ENCODE measurements at regions not wholly inside any gene's neighbourhood (a gene's known extent, or its start where the extent isn't known, plus 50 kb on each side); places are given as distances from the start of the nearest gene placed in this dataset.
"Not testable (repeated sequence)": the region's sequence is repeated elsewhere in the genome, so short reads cannot be mapped to it uniquely, and the experiment has no call there.

DNA sequence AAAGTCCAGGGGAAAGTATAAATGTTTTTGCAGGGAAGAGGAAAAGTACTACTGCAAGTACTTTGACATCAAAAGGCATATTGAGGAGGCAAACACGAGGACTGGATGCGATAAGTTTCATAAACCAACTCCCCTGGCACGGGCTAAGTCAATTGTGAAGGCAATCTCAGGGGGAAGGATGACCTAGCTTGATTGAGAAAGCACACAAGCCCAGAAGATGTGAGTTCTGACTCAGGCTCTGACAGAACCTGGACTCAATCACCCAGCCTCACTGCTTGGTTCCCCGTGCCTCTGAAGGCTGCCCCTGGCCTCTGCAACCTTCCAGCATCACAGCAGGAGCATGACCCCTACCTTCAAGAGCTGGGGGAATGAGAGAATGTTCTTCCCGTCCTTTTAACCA is 93.2 kb upstream of the ZNF438 start:
- no peak for DNase-seq (ENCODE audit: low read depth)

DNA sequence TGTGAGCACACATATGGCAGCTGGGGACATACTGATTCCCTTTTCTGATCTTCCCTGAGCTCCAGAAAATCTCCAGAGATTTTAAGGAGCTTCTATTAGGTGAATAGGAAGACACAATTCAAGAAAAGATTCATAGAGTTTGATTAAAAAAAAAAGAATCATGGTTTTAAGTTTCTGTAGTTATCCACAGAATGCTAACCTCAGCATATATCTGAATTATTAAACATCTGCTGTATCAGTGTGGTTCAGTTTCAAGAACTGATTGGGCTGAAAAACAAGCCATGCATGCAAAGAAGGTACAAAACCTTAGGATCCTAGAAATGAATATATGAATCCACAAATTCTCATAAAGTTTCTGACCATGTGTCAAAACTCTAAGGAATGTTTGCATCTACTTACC is 94.1 kb upstream of the ZNF438 start:
- no peak for DNase-seq (ENCODE audit: low read depth)

DNA sequence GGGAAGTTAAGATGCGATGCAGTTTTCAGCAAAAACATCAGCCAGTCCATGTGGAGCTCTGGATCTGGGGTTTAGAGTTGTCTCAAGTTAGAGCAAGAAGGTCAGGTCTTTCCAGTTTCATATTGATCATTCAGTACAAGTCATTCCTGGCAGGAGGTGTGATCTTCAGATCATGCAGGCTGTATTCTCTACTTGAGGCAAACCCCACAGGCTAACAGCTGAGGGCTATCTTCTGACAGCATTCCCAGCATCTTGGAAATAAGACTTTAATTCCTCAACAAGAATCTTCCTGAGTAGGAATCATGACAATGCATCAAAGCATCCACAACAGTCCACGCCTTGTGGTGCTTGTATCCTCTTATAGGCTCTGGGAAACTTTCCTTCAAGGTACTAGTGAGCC is 94.9 kb upstream of the ZNF438 start:
- DNase-seq (ENCODE audit: low read depth): no peak

DNA sequence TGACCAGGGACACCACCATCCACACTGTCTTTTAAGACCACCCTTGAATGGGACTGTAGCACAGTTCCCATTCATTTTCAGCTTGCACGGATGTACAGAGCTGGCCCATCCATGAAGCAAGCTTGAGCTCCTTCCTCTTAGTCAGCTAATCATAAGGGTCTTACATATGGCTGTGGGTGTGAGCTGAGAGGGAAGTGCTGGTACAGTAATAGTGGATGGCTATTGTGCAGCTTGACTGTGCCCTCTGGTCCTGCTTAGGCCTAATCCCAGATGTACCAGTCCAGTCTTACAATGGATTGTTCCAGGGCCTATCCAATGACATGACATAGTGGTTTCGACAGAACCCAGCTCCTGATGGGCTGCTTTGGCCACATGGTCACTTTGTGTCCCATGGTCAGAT is 96.9 kb upstream of the ZNF438 start:
- DNase-seq (ENCODE audit: low read depth): no peak

DNA sequence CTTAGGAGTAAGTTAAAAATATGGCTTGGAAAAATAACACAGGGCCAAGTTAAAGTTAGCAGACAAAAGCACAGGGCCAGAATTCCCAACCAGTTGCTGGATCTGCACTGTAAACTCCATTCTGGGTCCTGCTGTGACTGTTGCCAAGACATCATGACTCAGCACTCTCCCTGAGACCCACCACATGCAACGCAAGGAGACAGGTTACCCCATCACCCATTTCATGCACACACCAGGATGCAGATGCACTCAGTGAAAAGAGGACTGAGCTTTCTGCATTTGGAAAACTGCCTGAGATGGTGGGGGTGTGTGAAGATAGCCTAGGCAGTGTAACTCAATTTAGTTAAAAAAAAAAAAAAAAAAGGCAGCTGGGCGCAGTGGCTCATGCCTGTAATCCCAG is 97.6 kb upstream of the ZNF438 start:
- peak; percentile 48 for DNase-seq (ENCODE audit: low read depth)

DNA sequence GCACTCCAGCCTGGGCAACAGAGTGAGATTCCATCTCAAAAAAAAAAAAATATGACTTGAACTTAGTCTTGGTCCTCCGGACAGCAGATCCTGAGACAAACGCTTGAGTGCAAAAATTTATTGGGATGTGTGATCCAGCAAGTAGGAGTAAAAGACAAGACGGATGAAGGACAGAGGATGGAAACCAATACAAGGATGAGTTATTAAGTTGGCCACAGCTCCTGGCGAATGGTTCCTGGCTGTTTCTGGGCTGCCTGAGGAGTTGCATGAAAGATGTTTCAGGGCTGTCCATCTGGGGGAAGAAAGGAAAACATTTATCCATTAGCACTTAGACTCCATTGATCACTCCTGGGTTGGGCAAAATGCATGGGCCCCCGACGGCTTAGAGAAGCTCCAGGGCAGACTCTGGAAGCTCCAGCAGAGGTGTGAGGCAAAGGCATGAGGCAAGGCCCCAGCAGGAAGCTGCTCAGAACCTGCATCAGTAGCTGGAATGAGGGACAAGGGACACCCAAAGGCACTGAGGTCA is 98.3 kb upstream of the ZNF438 start:
- no peak for DNase-seq (ENCODE audit: low read depth)

DNA sequence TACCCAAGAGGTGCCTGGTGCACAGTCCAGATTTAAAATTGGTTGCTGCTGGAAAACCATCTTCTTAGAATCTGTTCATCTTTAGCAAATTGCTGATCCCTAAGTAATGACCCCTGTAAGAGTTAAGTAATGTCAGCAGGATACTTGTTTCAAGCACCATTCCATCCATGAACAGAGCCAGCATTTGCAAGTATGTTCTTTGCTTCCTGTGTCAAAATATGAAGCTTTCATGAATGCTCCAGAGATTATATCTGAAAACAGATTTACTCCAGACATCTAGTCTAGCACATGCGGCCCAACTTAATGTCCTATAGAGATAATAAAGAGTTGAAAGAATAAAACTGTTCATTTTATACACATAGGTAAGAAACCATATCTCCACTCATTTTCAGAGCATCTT is 98.7 kb upstream of the ZNF438 start:
- no peak for DNase-seq (ENCODE audit: low read depth)

DNA sequence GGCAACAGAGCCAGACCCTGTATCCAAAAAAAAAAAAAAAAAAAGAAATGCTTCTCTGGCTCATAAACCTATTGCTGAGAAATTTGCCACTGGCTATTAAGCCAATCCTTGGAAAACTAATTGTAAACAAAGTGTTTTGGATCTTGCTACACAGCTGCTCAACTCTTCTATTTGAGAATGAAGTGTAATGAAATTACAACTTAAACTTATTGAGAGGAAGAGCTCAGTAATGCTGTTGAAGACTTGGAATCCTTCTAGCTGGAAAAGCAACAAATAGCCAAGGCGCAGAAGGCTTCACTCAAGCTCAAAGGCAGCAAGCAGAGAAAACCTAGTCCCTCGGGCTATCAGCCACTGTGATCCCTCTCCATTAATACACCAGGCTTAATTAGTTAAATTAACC is 99.6 kb upstream of the ZNF438 start:
- DNase-seq (ENCODE audit: low read depth): no peak

DNA sequence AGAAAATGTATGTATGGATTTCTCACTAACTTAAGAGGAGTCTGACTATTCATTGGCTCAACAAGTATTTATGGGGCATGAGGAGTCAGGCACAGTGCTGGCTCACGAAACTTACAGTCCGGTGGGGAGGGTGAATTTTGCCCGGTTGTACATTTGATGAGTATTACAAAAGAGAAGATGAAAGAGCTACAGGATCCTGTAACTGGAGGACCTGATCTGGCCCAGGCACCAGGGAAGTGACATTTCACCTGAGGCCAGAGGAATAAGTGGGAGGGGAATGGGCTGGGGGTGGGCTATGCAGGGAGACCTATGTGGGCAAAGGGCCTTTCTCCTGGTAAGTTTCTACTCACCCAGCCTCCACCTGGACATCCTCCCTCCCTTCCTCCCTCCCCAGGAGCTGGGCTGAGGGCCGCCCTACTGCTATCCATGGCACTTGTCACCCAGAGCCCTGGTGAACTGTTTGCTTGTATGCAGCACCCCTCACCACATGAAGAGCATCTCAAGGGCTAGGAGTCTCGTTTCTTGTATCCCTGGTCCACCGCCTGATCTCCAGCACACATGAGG is 101.1 kb upstream of the ZNF438 start:
- no peak for DNase-seq (ENCODE audit: low read depth)

DNA sequence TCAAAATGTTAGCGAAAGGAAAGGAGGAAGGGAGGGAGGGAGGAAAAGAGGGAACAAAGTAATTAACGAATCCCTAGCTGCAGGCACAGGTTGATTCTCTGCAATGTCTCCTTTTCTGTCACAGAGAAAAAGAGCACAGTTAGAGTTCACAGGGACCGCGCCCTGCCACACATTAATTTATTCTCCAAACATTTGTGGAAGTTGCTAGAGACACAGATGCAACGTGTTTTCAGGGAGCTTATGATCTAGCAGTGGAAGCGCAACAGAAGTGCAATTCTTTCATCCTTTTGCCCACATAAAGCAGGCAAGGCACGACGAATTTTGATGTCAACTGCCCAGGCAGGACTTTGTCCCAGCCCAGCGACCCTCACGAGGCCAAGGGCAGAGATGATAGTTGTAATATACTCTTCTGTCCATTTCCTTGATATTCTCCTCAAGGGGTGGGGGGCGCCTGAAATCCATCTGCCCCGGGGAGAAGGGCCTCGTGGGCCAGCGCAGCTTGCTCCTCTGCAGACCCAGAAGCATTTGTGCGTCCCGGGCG is 101.7 kb upstream of the ZNF438 start:
- no peak for DNase-seq (ENCODE audit: low read depth)

DNA sequence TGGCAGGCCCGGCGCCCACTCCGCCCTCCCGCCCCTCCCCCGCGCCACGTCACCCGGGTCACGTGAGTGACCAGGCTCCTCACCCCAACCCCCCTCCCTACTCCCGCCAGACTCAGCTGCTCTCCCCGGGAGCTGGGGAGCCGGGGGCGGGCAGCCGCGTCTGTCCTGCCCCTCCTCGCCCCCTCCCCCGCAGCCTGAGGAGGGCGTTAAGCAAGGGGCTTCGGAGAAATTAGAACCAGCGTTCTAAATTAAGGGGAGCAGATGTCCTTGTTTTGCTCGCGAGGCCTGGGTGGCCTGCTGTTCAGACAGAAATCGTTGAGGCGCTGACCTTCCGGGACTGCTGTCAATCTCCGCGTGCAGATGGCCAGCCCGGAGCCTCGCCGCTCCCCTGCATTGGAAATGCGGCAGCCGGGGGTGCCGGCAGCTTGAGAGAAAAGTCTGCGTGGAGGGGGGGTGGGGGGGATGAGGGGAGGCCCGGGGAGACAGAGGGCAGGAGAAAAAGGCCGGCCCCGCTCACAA is 102.2 kb upstream of the ZNF438 start:
- DNase-seq (ENCODE audit: low read depth): peak; percentile 37

DNA sequence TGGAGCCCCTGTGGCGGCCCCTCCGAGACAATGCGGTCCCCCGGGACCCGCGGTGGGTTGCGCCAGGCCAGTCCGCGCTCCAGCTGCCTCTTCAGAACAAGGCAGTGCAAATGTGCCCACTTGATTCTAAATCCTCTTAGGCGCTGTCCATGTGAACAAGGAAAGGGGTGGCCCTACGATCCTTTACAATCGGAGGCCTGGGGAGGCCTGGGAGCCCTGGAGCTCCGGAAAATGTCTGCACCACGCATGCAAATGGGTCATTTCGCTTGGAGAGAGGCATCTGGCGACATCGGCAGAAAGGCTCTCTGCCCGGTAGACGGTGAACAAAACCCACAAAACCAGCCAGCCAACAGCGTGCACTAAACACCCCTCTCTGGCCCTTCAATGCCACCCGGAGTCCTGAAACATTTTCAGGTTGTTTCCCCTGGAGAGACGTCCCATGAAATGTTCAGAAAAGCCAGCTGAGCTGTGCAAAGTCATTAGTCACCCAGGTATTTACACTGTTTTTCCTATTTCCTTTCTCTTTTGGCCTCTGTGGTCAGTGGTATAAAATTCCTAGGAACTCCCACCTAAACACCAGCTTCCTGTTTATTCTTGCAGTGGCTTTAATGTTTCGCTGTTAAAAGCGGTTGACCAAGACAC is 102.8 kb upstream of the ZNF438 start:
- DNase-seq (ENCODE audit: low read depth): peak; percentile 88

DNA sequence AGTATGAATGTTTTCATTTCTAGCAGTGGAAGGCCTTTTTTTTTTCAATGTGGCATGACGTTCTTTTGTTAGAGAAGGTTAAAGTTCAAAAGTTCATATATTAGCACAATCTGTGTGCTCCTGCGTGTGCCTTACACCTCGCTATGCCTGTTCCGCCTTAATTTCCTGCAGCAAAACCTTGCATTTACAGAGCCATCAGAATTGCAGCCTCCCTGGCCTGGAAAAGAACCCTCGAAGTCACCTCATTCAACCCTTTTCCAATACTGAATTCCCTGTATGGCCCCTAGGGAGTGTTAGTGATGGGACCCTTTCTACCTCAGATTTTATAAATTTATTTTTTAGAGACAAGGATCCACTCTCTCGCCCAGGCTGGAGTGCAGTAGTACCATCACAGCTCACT is 103.5 kb upstream of the ZNF438 start:
- DNase-seq (ENCODE audit: low read depth): no peak

DNA sequence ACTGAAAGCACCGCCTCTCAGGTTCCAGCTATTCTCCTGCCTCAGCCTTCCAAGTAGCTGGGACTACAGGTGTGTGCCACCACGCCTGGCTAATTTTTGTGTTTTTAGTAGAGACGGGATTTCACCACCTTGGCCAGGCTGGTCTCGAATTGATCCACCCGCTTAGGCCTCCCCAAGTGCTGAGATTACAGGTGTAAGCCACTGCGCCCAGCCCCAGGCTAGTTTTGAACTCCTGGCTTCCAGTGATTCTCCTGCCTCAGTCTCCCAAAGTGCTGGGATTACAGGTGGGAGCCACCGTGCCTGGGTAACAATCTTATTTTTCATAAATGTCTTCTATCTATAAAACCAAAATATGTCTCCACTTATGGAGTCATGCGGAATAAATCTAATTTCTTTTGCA is 104.1 kb upstream of the ZNF438 start:
- not testable (repeated sequence) for DNase-seq (ENCODE audit: low read depth)

DNA sequence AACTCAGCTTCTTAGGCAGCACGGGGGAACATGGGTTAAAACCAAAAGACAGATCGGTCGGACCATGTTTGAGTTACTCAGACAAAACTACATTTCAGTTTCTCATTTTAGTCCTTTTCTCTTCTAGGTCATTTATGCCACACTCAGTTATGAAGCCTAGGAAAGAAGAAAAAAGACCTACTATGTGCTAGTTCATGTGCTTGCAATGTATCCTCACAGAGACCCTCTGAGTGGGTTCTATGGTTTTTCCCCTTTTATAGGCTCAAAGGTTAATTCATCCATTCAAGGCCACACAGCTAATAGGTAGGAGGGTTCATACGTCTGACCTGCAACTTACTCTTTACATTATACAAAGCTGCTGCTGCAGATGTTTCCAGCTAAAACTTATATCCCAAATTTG is 104.7 kb upstream of the ZNF438 start:
- no peak for DNase-seq (ENCODE audit: low read depth)

DNA sequence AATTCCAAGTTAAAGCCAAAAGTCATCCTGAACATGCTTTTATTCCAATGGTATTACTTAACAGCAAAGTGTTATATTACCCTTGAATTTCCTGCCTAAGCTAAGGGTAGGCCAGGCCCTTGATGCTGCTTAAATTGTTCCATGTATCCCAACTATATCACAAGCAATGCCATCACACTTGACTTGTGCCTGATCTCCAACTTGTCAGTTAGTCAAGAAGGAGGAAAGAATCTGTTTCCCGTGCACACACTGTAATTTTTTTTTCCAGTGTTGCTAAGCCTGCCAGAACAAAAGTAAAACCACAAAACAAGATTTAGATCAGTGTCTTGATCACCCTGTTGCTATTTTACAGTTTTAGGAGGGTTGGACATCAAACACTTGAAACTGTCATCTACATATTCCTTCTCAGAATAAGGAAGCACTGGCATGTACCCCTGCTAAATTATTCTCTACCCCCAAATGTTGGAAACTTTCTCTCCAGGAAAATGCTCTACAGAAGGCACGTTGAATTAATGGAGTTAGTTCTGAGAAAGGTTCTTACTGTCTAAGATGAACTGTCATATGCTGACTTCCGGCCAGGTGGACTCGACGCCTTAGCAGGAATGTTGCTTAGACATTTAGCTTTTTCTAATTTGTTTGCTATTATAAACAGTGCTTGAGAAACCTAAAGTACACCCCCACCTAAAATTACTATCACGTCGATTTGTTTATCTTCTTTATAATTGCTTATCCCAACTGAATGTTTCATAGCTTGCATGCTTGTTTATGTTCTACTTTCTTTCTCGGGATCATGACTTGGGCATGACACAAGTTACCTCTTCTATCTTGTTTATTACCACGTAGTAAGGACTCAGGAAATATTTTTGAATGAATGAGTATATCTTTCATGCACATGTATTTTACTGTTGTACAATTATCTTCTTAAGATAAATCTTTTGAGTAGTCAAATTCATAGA is 105.5 kb upstream of the ZNF438 start:
- DNase-seq (ENCODE audit: low read depth): peak; percentile 55

DNA sequence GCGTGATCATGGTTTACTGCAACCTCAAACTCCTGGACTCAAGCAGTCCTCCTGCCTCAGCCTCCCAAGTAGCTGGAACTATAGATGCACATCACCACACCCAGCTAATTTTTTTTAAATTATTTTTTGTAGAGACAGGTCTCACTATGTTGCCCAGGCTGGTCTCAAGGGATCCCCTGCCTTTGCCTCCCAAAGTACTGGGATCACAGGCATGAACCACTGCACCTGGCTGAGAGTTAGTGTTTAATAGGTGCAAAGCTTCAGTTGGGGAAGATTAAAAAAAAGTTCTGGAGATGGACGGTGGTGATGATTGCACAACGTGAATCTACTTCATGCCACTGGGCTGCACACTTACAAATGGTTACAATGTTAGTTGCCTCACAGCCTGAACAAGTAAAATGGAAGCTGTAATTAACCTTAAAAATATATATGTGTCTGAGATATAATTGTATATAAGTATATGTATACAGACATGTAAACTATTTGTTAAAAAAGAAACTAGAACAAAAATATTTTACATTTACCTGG is 106.4 kb upstream of the ZNF438 start:
- DNase-seq (ENCODE audit: low read depth): no peak

DNA sequence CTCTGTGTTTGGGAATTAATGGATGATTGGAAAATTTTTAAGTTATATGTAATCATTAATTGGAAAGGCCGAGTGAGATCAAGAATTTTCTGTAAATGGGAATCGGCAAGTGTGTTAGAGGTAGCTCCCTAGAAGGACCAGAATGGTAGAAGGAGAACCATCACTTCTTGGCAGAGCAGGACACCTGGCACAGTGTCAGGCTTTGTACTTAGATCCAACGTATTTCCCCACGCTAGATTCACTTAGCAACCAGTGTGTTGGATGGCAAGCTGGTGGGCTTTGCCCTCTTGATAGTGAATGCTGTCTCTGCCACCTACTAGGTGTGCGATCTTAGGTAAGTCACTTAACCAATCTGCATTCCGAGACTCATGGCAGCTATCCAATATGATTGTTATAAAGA is 107.8 kb upstream of the ZNF438 start:
- no peak for DNase-seq (ENCODE audit: low read depth)

DNA sequence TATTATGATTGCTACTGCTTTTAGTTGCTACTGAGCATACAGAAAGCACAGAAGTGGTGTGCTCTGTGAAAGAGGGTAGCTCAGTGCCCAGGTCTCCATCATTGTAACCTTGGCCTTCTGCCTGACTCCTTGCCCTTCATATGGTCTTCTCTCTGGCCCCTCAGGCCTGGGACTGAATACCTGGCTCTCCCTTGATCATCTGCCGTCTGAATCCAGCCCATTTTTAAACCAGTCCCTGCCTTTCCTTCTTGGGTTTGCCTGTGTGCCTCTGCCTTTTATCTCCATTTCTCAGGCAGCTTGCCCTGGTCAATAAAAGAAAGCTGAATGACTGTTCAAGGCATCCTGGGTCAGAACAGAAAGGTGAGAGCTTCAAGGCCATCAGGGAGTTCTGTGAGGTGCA is 109.1 kb upstream of the ZNF438 start:
- DNase-seq (ENCODE audit: low read depth): no peak

DNA sequence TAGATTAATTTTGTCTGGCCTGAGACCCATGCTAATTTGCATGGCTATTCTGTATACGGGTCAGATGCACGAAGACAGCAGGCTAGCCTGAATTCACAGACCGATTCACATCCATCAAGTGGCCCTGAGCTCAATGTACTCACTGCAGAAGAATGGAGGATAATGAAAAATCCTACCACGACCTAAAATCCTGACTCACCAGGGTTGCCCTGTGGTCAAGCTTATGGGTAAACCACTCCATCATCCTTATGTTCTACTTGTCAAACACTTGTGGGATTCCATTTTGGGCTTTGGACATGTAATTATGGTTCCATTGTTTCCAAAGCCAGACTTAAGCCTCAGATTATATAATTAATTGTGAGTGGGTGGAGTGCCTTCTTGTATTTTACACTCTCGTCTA is 110.4 kb upstream of the ZNF438 start:
- DNase-seq (ENCODE audit: low read depth): peak; percentile 90

DNA sequence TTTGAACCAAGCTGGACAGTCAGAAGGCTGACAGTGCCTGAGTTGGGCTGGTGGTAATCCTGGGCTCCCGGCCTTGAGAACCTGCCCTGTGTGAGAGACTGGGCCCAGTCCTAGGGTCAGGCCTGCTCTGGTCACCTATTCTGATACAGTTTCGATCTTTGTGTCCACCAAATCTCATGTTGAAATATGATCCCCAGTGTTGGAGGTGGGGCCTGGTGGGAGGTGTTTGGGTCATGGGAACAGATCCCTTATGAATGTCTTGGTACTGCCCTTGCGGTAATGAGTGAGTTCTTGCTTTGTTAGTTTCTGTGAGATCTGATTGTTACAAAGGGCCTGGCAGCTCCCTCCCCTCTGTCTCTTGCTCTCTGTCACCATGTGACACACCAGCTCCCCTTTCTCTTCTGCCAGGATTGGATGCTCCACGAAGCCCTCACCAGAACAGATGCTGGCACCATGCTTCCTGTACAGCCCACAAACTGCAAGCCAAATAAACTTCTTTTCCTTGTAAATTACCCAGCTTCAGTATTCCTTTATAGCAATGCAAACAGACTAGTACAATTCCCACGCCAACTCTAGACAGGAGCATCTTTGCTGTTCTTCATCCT is 111.8 kb upstream of the ZNF438 start:
- no peak for DNase-seq (ENCODE audit: low read depth)

DNA sequence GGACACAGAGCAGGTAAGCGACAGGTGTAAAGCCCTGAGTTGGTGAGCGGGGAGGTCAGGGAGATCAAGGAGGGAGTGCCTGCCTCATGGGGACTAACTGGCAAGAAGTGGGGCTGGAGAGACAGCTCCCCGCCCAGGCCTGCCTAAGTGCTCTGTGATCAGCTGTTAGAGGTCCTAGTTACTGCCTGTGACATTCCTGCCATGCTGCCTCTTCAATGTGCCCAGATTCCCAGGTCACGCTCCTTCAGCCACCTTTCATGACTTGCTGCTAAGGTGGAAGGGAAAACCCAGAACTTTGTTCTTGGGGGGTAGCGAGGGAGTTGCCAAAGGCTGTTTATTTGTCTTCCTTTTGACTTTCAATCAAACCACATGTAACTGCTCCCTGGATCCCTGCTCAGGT is 114.3 kb upstream of the ZNF438 start:
- no peak for DNase-seq (ENCODE audit: low read depth)

All from M059J (cell line).